HepG2 (cell line): ENCODE measurements at regions not wholly inside any gene's neighbourhood (a gene's known extent, or its start where the extent isn't known, plus 50 kb on each side); places are given as distances from the start of the nearest gene placed in this dataset.

Source experiments
- ATAC-seq: fragments of 200-7000 bp; cut with Tn5 transposase; 3 replicates; pipeline ENCODE4 v1.9.1; 2020; ENCODE audit warnings: mild to moderate bottlenecking, moderate library complexity
- BruUV-seq: library from RNA; stranded (reverse); fragments of 400-500 nt; replicated peaks from 2 replicates; lab custom pipeline; 2021; lab: Mats Ljungman, UMichigan
- CTCF ChIA-PET: fragments of 300-600 bp; formaldehyde crosslinking; extraction: SDS; loops from one replicate; lab custom pipeline; 2021; ENCODE audit warnings: low total read pairs, inconsistent platforms, low intra/inter-chr PET ratio; lab: Yijun Ruan, JAX
- POLR2A ChIA-PET: fragments of 350-600 bp; sonication (Branson Sonifier 250); formaldehyde crosslinking; loops from one replicate; lab custom pipeline; 2020; ENCODE audit warnings: antibody characterized with exemption, inconsistent platforms; lab: Yijun Ruan, JAX
- DNase-seq: peaks from one replicate; pipeline ENCODE4 v3.0.0-alpha.2; 2015; ENCODE audit warnings: low spot score
- FAIRE-seq: peaks from 3 replicates; lab custom pipeline; 2011; peaks lifted over from hg19 to GRCh38; lab: Jason Lieb, UNC
- H2AFZ ChIP-seq: one replicate; pipeline ENCODE4 v1.6.1; 2011; ENCODE audit warnings: low read length, inconsistent platforms
- H3K27ac ChIP-seq: fragments of 300-600 bp; 3 replicates; pipeline ENCODE4 v1.8.0; 2011; ENCODE audit warnings: mixed run types, mild to moderate bottlenecking, mixed read lengths, low read length, inconsistent platforms; ENCODE audit not compliant: insufficient read depth; ENCODE audit errors: extremely low read length
- H3K27me3 ChIP-seq, 2 experiments: fragments of 200-600 bp in 1 of 2; 2 replicates in 1 of 2; 3 replicates in 1 of 2; pipeline versions ENCODE4 v1.6.0 to v1.8.0; 2011; ENCODE audit warnings: low read length in 2 of 2, mild to moderate bottlenecking in 2 of 2, moderate library complexity in 2 of 2, inconsistent platforms in 1 of 2; ENCODE audit not compliant: insufficient read depth in 2 of 2, control insufficient read depth in 1 of 2
- H3K36me3 ChIP-seq, 2 experiments: fragments of 200-600 bp in 1 of 2; replicated peaks in 1 of 2; 2 replicates in 1 of 2; 3 replicates in 1 of 2; pipeline versions ENCODE4 v1.5.1 to v1.8.0; 2011; ENCODE audit warnings: low read length in 2 of 2, inconsistent platforms in 1 of 2; ENCODE audit not compliant: insufficient read depth in 2 of 2, control insufficient read depth in 1 of 2
- H3K4me1 ChIP-seq: 2 replicates; pipeline ENCODE4 v1.5.1; 2012; ENCODE audit warnings: low read length, inconsistent platforms; ENCODE audit not compliant: insufficient read depth
- H3K4me2 ChIP-seq: 2 replicates; pipeline ENCODE4 v1.6.0; 2011; ENCODE audit warnings: low read depth, low read length, inconsistent platforms
- H3K4me3 ChIP-seq, 3 experiments: fragments of 200-600 bp in 1 of 3; sonication (generic), shearing (Covaris generic) in 1 of 3; replicated peaks in 1 of 3; 2 replicates each; pipeline ENCODE4 v1.5.1; 2011 to 2016; ENCODE audit warnings: low read length in 3 of 3, inconsistent platforms in 2 of 3, low read depth in 2 of 3, mild to moderate bottlenecking in 2 of 3, control low read depth in 1 of 3, mixed read lengths in 1 of 3; ENCODE audit not compliant: insufficient read depth in 1 of 3
- H3K79me2 ChIP-seq: one replicate; pipeline ENCODE4 v1.6.1; 2011; ENCODE audit warnings: low read length, inconsistent platforms; ENCODE audit not compliant: insufficient read depth
- H3K9ac ChIP-seq: 2 replicates; pipeline ENCODE4 v1.6.0; 2011; ENCODE audit warnings: mild to moderate bottlenecking, low read depth, low read length, inconsistent platforms; ENCODE audit not compliant: insufficient read depth
- H3K9me3 ChIP-seq: 2 replicates; pipeline ENCODE4 v1.5.1; 2012; ENCODE audit warnings: mild to moderate bottlenecking, low read length
- H4K20me1 ChIP-seq: 2 replicates; pipeline ENCODE4 v1.6.0; 2011; ENCODE audit warnings: inconsistent platforms, mild to moderate bottlenecking, low read length, moderate library complexity; ENCODE audit not compliant: insufficient read depth
- HOXA7 ChIP-seq: sonication (generic); formaldehyde crosslinking; IDR thresholded peaks from 2 replicates; pipeline ENCODE4 v1.8.1; 2022; ENCODE audit warnings: mild to moderate bottlenecking, missing genetic modification reagents, moderate library complexity
- IRX3 ChIP-seq: sonication (generic); formaldehyde crosslinking; IDR thresholded peaks from 2 replicates; pipeline ENCODE4 v1.8.1; 2023; ENCODE audit warnings: mild to moderate bottlenecking, low read depth, missing genetic modification reagents, borderline replicate concordance
- KDM1A ChIP-seq: IDR thresholded peaks from 2 replicates; pipeline ENCODE4 v1.6.1; 2016; ENCODE audit warnings: missing compliant biosample characterization
- PRDM10 ChIP-seq: sonication (generic); formaldehyde crosslinking; IDR thresholded peaks from 2 replicates; pipeline ENCODE4 v1.4.0; 2020; ENCODE audit warnings: low read depth, missing genetic modification reagents
- RARA ChIP-seq: IDR thresholded peaks from 2 replicates; pipeline ENCODE4 v1.6.1; 2016; ENCODE audit warnings: missing genetic modification reagents, missing compliant biosample characterization
- SALL1 ChIP-seq: sonication (generic); formaldehyde crosslinking; IDR thresholded peaks from 2 replicates; pipeline ENCODE4 v1.8.0; 2022; ENCODE audit warnings: mild to moderate bottlenecking, missing genetic modification reagents
- SIX4 ChIP-seq: sonication (generic); formaldehyde crosslinking; IDR thresholded peaks from 2 replicates; pipeline ENCODE4 v1.4.0; 2020; ENCODE audit warnings: missing genetic modification reagents
- TBX2 ChIP-seq: sonication (generic); formaldehyde crosslinking; IDR thresholded peaks from 2 replicates; pipeline ENCODE4 v1.5.0; 2020; ENCODE audit warnings: missing genetic modification reagents, mild to moderate bottlenecking, borderline replicate concordance
- ZBTB43 ChIP-seq: sonication (generic); formaldehyde crosslinking; conservative IDR thresholded peaks from 2 replicates; pipeline ENCODE4 v1.4.0; 2020; ENCODE audit warnings: missing genetic modification reagents
- ZBTB46 ChIP-seq: sonication (generic); formaldehyde crosslinking; IDR thresholded peaks from 2 replicates; pipeline ENCODE4 v1.4.0; 2020; ENCODE audit warnings: mild to moderate bottlenecking, missing genetic modification reagents, borderline replicate concordance
- ZMAT5 ChIP-seq: sonication (generic); formaldehyde crosslinking; IDR thresholded peaks from 2 replicates; pipeline ENCODE4 v1.5.0; 2020; ENCODE audit warnings: mild to moderate bottlenecking, low read depth, missing genetic modification reagents, borderline replicate concordance
- ZNF7 ChIP-seq: IDR thresholded peaks from 2 replicates; pipeline ENCODE4 v1.6.1; 2016; ENCODE audit warnings: missing biosample characterization, missing genetic modification reagents
- ZNF724P ChIP-seq: sonication (generic); formaldehyde crosslinking; IDR thresholded peaks from 2 replicates; pipeline ENCODE4 v1.8.0; 2022; ENCODE audit warnings: missing genetic modification reagents, borderline replicate concordance
- ZNF782 ChIP-seq: sonication (generic); formaldehyde crosslinking; IDR thresholded peaks from 2 replicates; pipeline ENCODE4 v1.4.0; 2020; ENCODE audit warnings: missing genetic modification reagents, mild to moderate bottlenecking, borderline replicate concordance
- ZNF841 ChIP-seq: sonication (generic); formaldehyde crosslinking; IDR thresholded peaks from 2 replicates; pipeline ENCODE4 v1.8.1; 2023; ENCODE audit warnings: missing genetic modification reagents, borderline replicate concordance
- WGBS: methylation state at CpG from one replicate; pipeline ENCODE4 v1.1.6; 2017; ENCODE audit warnings: low lambda C conversion rate; 5-methylcytosine and 5-hydroxymethylcytosine counted together
- in situ Hi-C: cut with HindIII; loops from 2 replicates; pipeline ENCODE4 v1.10.0; 2017; ENCODE audit warnings: low pct_unique_long_range_greater_than_20kb; ENCODE audit not compliant: extremely low pct_ligation_motif_present
- intact Hi-C: fragments of 100-400 bp; cut with micrococcal nuclease; formaldehyde crosslinking; loops from one replicate; pipeline ENCODE4 v1.10.0; 2022; ENCODE audit not compliant: unreplicated experiment

GRCh38 chr7:98779800-98780587 lies 89.8 kb downstream of the TMEM130 start (continued):
- TF ChIP-seq PRDM10 (CRISPR knock-in tag) (no peak), RARA (CRISPR knock-in tag) (no peak), IRX3 (CRISPR knock-in tag) (no peak)

GRCh38 chr7:98784216-98784785 lies 85.5 kb downstream of the TMEM130 start:
- 32% methylated on average over 11 of the region's 11 CpGs for WGBS
- no peak overlapping the region for H3K9ac ChIP-seq
- in situ Hi-C loops = no loop called here
- no peak overlapping the region for H3K4me3 ChIP-seq
- no peaks in the 10 kb centered on the region for H3K79me2 ChIP-seq
- H3K9me3 ChIP-seq = no peaks in the 10 kb centered on the region
- no peaks in the 10 kb centered on the region for H3K36me3 ChIP-seq
- POLR2A ChIA-PET = no interaction called here
- CTCF ChIA-PET = no interaction called here
- BruUV-seq = no TSS peak
- FAIRE-seq (no peak), DNase-seq (no peak), ATAC-seq (no peak)
- no peak overlapping the region for H3K4me2 ChIP-seq
- no peak overlapping the region for H3K27ac ChIP-seq
- H3K4me1 ChIP-seq = no peaks in the 10 kb centered on the region
- H2AFZ ChIP-seq = no peak overlapping the region
- peaks cover 0 to 45% of the 10 kb centered on the region in 2 experiments; a peak in 4 of 5 replicates for H3K27me3 ChIP-seq
- intact Hi-C loops = no loop called here
- no peaks in the 10 kb centered on the region for H4K20me1 ChIP-seq
- no peak for TF ChIP-seq SIX4
- no peak for TF ChIP-seq SALL1 (CRISPR knock-in tag)
- no peak for TF ChIP-seq ZMAT5 (CRISPR knock-in tag)
- TF ChIP-seq ZNF841 (CRISPR knock-in tag) = no peak
- TF ChIP-seq ZNF7 = no peak
- no peak for TF ChIP-seq ZBTB43
- TF ChIP-seq ZBTB46 = no peak
- TF ChIP-seq ZNF724P = no peak
- no peak for TF ChIP-seq KDM1A (CRISPR knock-in tag)
- no peak for TF ChIP-seq ZNF782
- no peak for TF ChIP-seq HOXA7 (CRISPR knock-in tag)
- TF ChIP-seq TBX2 (CRISPR knock-in tag) = no peak
